ENCODE measurements at regions not wholly inside any gene's neighbourhood (a gene's known extent, or its start where the extent isn't known, plus 50 kb on each side); places are given as distances from the start of the nearest gene placed in this dataset.

DNA sequence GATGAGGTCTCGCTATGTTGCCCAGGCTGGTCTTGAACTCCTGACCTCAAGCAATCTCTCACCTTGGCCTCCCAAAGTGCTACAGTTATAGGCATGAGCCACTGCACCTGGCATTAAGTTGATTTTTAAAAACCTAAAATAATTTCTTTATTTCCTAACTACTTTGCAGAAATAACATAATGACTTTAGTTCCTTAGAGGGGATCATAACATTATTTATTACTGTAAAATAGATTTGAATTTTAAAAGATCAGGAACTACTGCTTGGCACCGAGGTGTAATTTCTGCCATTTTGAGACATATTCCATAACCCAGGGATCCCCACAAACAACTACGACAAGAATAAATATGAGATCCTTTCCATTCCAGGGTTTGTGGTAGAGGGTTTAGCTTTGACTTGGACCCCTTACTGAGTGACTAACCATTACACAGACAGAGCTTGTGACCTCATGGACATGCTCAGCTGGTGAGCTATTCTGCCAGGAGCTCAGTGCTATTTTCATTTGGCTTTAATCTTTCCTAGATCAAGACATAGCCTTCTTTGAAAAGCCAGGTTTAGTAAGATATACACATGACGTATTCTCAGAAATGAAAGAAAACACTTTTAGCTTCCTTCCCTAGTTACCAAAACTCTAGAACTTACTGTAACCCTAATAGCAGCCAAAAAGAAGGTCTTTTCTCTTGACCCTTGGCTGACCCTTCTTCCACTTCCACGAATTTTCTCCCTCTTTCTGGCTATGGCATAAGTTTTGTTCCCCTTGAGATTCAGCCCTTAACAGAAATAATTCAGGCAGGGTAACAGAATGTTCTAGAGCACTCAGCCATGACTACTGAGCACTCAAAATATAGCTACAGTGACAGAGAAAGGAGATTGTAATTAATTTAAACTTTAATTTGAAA lies 75.1 kb upstream of the NUDT4 start:
- Mint-ChIP-seq H3K9me3 (ENCODE audit: unreplicated experiment) (peaks cover 5% of the 10 kb centered on the region), H3K27me3 (ENCODE audit: unreplicated experiment) (peaks cover 2% of the 10 kb centered on the region), H3K27ac (ENCODE audit: unreplicated experiment) (no peak overlapping the region), H3K4me3 (ENCODE audit: unreplicated experiment) (no peak overlapping the region), H3K4me1 (ENCODE audit: unreplicated experiment) (no peaks in the 10 kb centered on the region), H3K36me3 (ENCODE audit: low read depth, unreplicated experiment) (no peaks in the 10 kb centered on the region)
- DNase-seq (ENCODE audit: low spot score) = no peak
- TF ChIP-seq, protein P1, sequence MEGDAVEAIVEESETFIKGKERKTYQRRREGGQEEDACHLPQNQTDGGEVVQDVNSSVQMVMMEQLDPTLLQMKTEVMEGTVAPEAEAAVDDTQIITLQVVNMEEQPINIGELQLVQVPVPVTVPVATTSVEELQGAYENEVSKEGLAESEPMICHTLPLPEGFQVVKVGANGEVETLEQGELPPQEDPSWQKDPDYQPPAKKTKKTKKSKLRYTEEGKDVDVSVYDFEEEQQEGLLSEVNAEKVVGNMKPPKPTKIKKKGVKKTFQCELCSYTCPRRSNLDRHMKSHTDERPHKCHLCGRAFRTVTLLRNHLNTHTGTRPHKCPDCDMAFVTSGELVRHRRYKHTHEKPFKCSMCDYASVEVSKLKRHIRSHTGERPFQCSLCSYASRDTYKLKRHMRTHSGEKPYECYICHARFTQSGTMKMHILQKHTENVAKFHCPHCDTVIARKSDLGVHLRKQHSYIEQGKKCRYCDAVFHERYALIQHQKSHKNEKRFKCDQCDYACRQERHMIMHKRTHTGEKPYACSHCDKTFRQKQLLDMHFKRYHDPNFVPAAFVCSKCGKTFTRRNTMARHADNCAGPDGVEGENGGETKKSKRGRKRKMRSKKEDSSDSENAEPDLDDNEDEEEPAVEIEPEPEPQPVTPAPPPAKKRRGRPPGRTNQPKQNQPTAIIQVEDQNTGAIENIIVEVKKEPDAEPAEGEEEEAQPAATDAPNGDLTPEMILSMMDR (IDR thresholded peaks at IDR 0.05; ENCODE audit: unreplicated experiment) = no peak

DNA sequence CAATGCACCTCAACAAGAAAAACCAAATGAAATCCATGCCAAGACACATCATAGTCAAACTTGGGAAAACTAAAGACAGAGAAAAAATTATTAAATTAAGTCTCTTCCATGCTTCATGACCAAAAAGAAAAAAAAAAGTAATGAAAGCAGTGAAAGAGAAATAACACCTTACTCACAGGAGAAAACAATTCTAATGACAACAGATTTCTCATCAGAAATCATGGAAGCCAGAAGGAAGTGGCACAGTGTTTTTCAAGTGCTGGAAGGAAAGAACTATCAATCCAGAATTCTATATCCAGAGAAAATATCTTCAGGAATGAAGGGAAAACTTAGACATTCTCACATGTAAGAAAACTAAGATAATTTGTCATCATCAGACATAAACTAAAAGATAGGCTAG lies 71.1 kb upstream of the NUDT4 start:
- DNase-seq (ENCODE audit: low spot score) = no peak
- H3K27me3 Mint-ChIP-seq (ENCODE audit: unreplicated experiment) = no peaks in the 10 kb centered on the region
- TF ChIP-seq, protein P1 (IDR thresholded peaks at IDR 0.05; ENCODE audit: unreplicated experiment) = no peak
- no peak overlapping the region for H3K27ac Mint-ChIP-seq (ENCODE audit: unreplicated experiment)
- no peaks in the 10 kb centered on the region for H3K4me1 Mint-ChIP-seq (ENCODE audit: unreplicated experiment)
- H3K36me3 Mint-ChIP-seq (ENCODE audit: low read depth, unreplicated experiment) = no peaks in the 10 kb centered on the region
- H3K4me3 Mint-ChIP-seq (ENCODE audit: unreplicated experiment) = no peak overlapping the region
- H3K9me3 Mint-ChIP-seq (ENCODE audit: unreplicated experiment) = peaks cover 5% of the 10 kb centered on the region

GRCh38 chr12:93308281-93308680 lies 69.4 kb upstream of the NUDT4 start:
- no peaks in the 10 kb centered on the region for H3K36me3 Mint-ChIP-seq (ENCODE audit: low read depth, unreplicated experiment)
- no peak overlapping the region for H3K27ac Mint-ChIP-seq (ENCODE audit: unreplicated experiment)
- peaks cover 5% of the 10 kb centered on the region for H3K9me3 Mint-ChIP-seq (ENCODE audit: unreplicated experiment)
- TF ChIP-seq, protein P1 (IDR thresholded peaks at IDR 0.05; ENCODE audit: unreplicated experiment) = no peak
- no peak overlapping the region for H3K4me3 Mint-ChIP-seq (ENCODE audit: unreplicated experiment)
- peaks cover 3% of the 10 kb centered on the region for H3K27me3 Mint-ChIP-seq (ENCODE audit: unreplicated experiment)
- no peaks in the 10 kb centered on the region for H3K4me1 Mint-ChIP-seq (ENCODE audit: unreplicated experiment)
- no peak for DNase-seq (ENCODE audit: low spot score)

DNA sequence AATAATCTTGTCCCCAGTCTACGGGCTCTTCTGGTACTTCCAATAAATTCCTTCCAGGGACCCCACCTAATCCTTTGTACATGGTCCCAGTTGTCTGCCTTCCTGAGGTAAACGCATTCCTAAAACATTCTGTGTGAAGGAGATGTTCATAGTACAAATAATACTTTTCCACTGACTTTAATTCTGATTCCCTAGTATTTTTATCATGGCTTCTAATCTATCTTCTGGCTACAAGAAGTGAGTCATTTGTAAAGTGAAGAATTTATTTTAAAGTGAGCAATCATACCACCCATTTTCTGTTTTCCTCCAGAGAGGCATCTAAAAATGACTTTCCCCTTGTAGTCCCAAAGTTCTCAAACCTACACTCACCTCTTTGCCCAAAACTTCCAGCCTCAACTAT lies 65.9 kb upstream of the NUDT4 start:
- TF ChIP-seq, protein P1 (IDR thresholded peaks at IDR 0.05; ENCODE audit: unreplicated experiment) = no peak
- H3K36me3 Mint-ChIP-seq (ENCODE audit: low read depth, unreplicated experiment) = no peaks in the 10 kb centered on the region
- no peaks in the 10 kb centered on the region for H3K9me3 Mint-ChIP-seq (ENCODE audit: unreplicated experiment)
- H3K4me1 Mint-ChIP-seq (ENCODE audit: unreplicated experiment) = peaks cover 4% of the 10 kb centered on the region
- H3K4me3 Mint-ChIP-seq (ENCODE audit: unreplicated experiment) = no peak overlapping the region
- no peak for DNase-seq (ENCODE audit: low spot score)
- H3K27ac Mint-ChIP-seq (ENCODE audit: unreplicated experiment) = no peak overlapping the region
- H3K27me3 Mint-ChIP-seq (ENCODE audit: unreplicated experiment) = peaks cover 3% of the 10 kb centered on the region

DNA sequence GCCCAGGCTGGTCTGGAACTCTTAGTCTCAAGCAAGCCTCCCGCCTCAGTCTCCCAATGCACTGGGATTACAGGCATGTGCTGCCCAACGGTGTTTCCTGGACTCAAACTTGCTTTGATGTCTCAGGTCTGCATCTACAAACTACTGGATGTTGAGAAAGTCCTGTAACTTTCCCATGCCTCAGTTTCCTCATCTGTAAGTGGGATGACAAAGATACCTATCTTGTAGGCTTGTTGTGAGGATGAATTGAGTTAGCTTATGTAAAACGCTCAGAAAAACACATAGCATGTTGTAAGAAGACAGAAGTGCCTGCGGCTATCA lies 63.6 kb upstream of the NUDT4 start:
- Mint-ChIP-seq H3K27me3 (ENCODE audit: unreplicated experiment) (peaks cover 3% of the 10 kb centered on the region), H3K9me3 (ENCODE audit: unreplicated experiment) (no peaks in the 10 kb centered on the region), H3K27ac (ENCODE audit: unreplicated experiment) (no peak overlapping the region), H3K4me1 (ENCODE audit: unreplicated experiment) (peaks cover 7% of the 10 kb centered on the region), H3K4me3 (ENCODE audit: unreplicated experiment) (no peak overlapping the region), H3K36me3 (ENCODE audit: low read depth, unreplicated experiment) (no peaks in the 10 kb centered on the region)
- TF ChIP-seq, protein P1 (IDR thresholded peaks at IDR 0.05; ENCODE audit: unreplicated experiment) = no peak
- DNase-seq (ENCODE audit: low spot score) = no peak

Data from endothelial cell (in vitro differentiated cells).